Panc1 (cell line): ENCODE measurements at regions not wholly inside any gene's neighbourhood (a gene's known extent, or its start where the extent isn't known, plus 50 kb on each side); places are given as distances from the start of the nearest gene placed in this dataset.

Experiments used
- ATAC-seq: fragments of 200-7000 bp; cut with Tn5 transposase; 2 replicates; pipeline ENCODE4 v1.9.1; 2020; ENCODE audit warnings: mild to moderate bottlenecking, moderate library complexity
- BruUV-seq: library from RNA; stranded (reverse); fragments of 400-500 nt; replicated peaks from 2 replicates; lab custom pipeline; 2021; lab: Mats Ljungman, UMichigan
- CTCF ChIA-PET: fragments of 300-600 bp; sonication (Branson Sonifier 250); formaldehyde crosslinking; loops from one replicate; lab custom pipeline; 2022; ENCODE audit warnings: antibody characterized with exemption; lab: Charles Lee
- POLR2A ChIA-PET: fragments of 300-600 bp; sonication (Branson Sonifier 250); formaldehyde crosslinking; loops from one replicate; lab custom pipeline; 2022; ENCODE audit warnings: antibody characterized with exemption; lab: Charles Lee
- DNase-seq: peaks from one replicate; pipeline ENCODE4 v3.0.0-alpha.2; 2010; ENCODE audit warnings: low read depth, low spot score
- H3K27ac ChIP-seq: 2 replicates; pipeline ENCODE4 v1.5.1; 2011; ENCODE audit warnings: mild to moderate bottlenecking, low read length, inconsistent platforms
- H3K27me3 ChIP-seq: fragments of 200-500 bp; sonication (Bioruptor generic); 2 replicates; pipeline ENCODE4 v1.6.0; 2014; ENCODE audit warnings: low read length, inconsistent platforms; ENCODE audit not compliant: control insufficient read depth, insufficient read depth
- H3K36me3 ChIP-seq: fragments of 200-500 bp; sonication (Bioruptor generic); 2 replicates; pipeline ENCODE4 v1.5.1; 2014; ENCODE audit warnings: inconsistent platforms, mild to moderate bottlenecking, low read length, moderate library complexity; ENCODE audit not compliant: control insufficient read depth, insufficient read depth
- H3K4me1 ChIP-seq: 2 replicates; pipeline ENCODE4 v1.5.1; 2011; ENCODE audit warnings: inconsistent platforms, mild to moderate bottlenecking, low read length, moderate library complexity; ENCODE audit not compliant: control insufficient read depth, insufficient read depth
- H3K4me3 ChIP-seq, 2 experiments: 2 replicates each; pipeline ENCODE4 v1.5.1; 2011 to 2012; ENCODE audit warnings: low read depth in 2 of 2, low read length in 2 of 2, mild to moderate bottlenecking in 2 of 2, inconsistent platforms in 1 of 2, moderate library complexity in 1 of 2
- H3K9me3 ChIP-seq: fragments of 200-500 bp; sonication (Bioruptor generic); 2 replicates; pipeline ENCODE4 v1.5.1; 2014; ENCODE audit warnings: low read depth, mild to moderate bottlenecking, inconsistent platforms, low read length, moderate library complexity; ENCODE audit not compliant: control insufficient read depth, insufficient read depth
- CTCF ChIP-seq: fragments of 450-650 bp; IDR thresholded peaks from 2 replicates; pipeline ENCODE4 v1.5.1; 2017; ENCODE audit warnings: mild to moderate bottlenecking
- POLR2AphosphoS5 ChIP-seq: IDR thresholded peaks from 2 replicates; pipeline ENCODE4 v1.6.1; 2012; ENCODE audit warnings: mild to moderate bottlenecking, low read depth, low read length, moderate library complexity
- REST ChIP-seq, 2 experiments: IDR thresholded peaks; 2 replicates each; pipeline ENCODE4 v1.6.1; 2011 to 2012; ENCODE audit warnings: low read depth in 2 of 2, control low read depth in 1 of 2, low read length in 1 of 2, mild to moderate bottlenecking in 1 of 2, moderate library complexity in 1 of 2; ENCODE audit not compliant: insufficient read depth in 1 of 2
- SIN3A ChIP-seq: IDR thresholded peaks from 2 replicates; pipeline ENCODE4 v1.6.1; 2012; ENCODE audit warnings: low read depth, mild to moderate bottlenecking, low read length, moderate library complexity, borderline replicate concordance; ENCODE audit not compliant: insufficient read depth
- TCF7L2 ChIP-seq: IDR thresholded peaks from 2 replicates; pipeline ENCODE4 v1.6.1; 2011; ENCODE audit warnings: mild to moderate bottlenecking, low read depth, low read length, inconsistent platforms
- in situ Hi-C: cut with HindIII; loops from 2 replicates; pipeline ENCODE4 v1.10.0; 2016; ENCODE audit warnings: low sequenced_read_pairs, low pct_unique_long_range_greater_than_20kb
- intact Hi-C: fragments of 100-400 bp; cut with micrococcal nuclease; formaldehyde crosslinking; loops from one replicate; pipeline ENCODE4 v1.10.0; 2022; ENCODE audit not compliant: unreplicated experiment

- Histone ChIP-seq H3K27ac (no peak overlapping the region), H3K4me1 (no peaks in the 10 kb centered on the region), H3K9me3 (no peaks in the 10 kb centered on the region), H3K27me3 (no peaks in the 10 kb centered on the region), H3K4me3 (no peak overlapping the region), H3K36me3 (no peaks in the 10 kb centered on the region)
- BruUV-seq, result no TSS peak
- ChIA-PET POLR2A (no interaction called here), CTCF (no interaction called here)
- intact Hi-C loops, result no loop called here
- TF ChIP-seq CTCF (no peak), POLR2AphosphoS5 (no peak), TCF7L2 (no peak), REST (IDR thresholded peaks at IDR 0.05; ENCODE audit: insufficient read depth in 1 of 2, low read depth in 2 of 2, low read length in 1 of 2) (no peak), SIN3A (no peak)
- DNase-seq (no peak), ATAC-seq (no peak)
- in situ Hi-C loops, result no loop called here
Measured at GRCh38 chr13:64756621-64757020, 2473.5 kb downstream of the PCDH9 start.

GRCh38 chr13:64755961-64756360 lies 2474.2 kb downstream of the PCDH9 start:
- no TSS peak for BruUV-seq
- ATAC-seq (no peak), DNase-seq (no peak)
- intact Hi-C loops, result no loop called here
- in situ Hi-C loops, result no loop called here
- TF ChIP-seq REST (IDR thresholded peaks at IDR 0.05; ENCODE audit: insufficient read depth in 1 of 2, low read depth in 2 of 2, low read length in 1 of 2) (no peak), POLR2AphosphoS5 (no peak), TCF7L2 (no peak), CTCF (no peak), SIN3A (no peak)
- no peaks in the 10 kb centered on the region for H3K9me3 ChIP-seq
- no peaks in the 10 kb centered on the region for H3K36me3 ChIP-seq
- POLR2A ChIA-PET, result no interaction called here
- H3K27me3 ChIP-seq, result no peaks in the 10 kb centered on the region
- no peak overlapping the region for H3K27ac ChIP-seq
- no peaks in the 10 kb centered on the region for H3K4me1 ChIP-seq
- CTCF ChIA-PET, result no interaction called here
- no peak overlapping the region for H3K4me3 ChIP-seq
